Endothelial cell of umbilical vein (primary cell): ENCODE measurements at regions not wholly inside any gene's neighbourhood (a gene's known extent, or its start where the extent isn't known, plus 50 kb on each side); places are given as distances from the start of the nearest gene placed in this dataset.

Source experiments
- CTCF ChIP-seq, 2 donors: IDR thresholded peaks; 1 replicate in 1 of 2; 2 replicates in 1 of 2; pipeline ENCODE4 v1.5.1; 2011; ENCODE audit warnings: low read length in 2 of 2, mild to moderate bottlenecking in 2 of 2, moderate library complexity in 2 of 2, control low read depth in 1 of 2, inconsistent platforms in 1 of 2, low read depth in 1 of 2; ENCODE audit not compliant: insufficient read depth in 1 of 2; ENCODE audit errors: extremely low read depth in 1 of 2
- EZH2 ChIP-seq: IDR thresholded peaks from 2 replicates; pipeline ENCODE4 v1.6.1; 2012; ENCODE audit warnings: borderline replicate concordance, low read depth, mild to moderate bottlenecking, moderate library complexity, low read length, inconsistent platforms; ENCODE audit not compliant: severe bottlenecking
- FOS ChIP-seq: IDR thresholded peaks from 2 replicates; pipeline ENCODE4 v1.6.1; 2011; ENCODE audit warnings: mild to moderate bottlenecking, low read length, moderate library complexity, borderline replicate concordance; ENCODE audit not compliant: insufficient read depth
- JUN ChIP-seq: IDR thresholded peaks from 2 replicates; pipeline ENCODE4 v1.6.1; 2011; ENCODE audit warnings: borderline replicate concordance, low read depth; ENCODE audit not compliant: insufficient read length, insufficient read depth
- MAX ChIP-seq: IDR thresholded peaks from 2 replicates; pipeline ENCODE4 v1.6.1; 2011; ENCODE audit not compliant: insufficient read depth, insufficient read length
- POLR2A ChIP-seq: IDR thresholded peaks from 2 replicates; pipeline ENCODE4 v1.6.1; 2012; ENCODE audit warnings: low read depth, mild to moderate bottlenecking, control low read depth, low read length
- POLR2AphosphoS5 ChIP-seq: IDR thresholded peaks from 2 replicates; pipeline ENCODE4 v1.6.1; 2012; ENCODE audit warnings: low read depth, mild to moderate bottlenecking, control low read depth, low read length, moderate library complexity; ENCODE audit not compliant: insufficient read depth

GRCh38 chr11:32221476-32222032 is 130.7 kb downstream of the RCN1 start:
- TF ChIP-seq CTCF (IDR thresholded peaks at IDR 0.05; ENCODE audit: extremely low read depth in 1 of 2, insufficient read depth in 1 of 2, low read depth in 1 of 2, low read length in 2 of 2) (no peak), MAX (no peak), POLR2A (no peak), FOS (no peak), JUN (no peak), POLR2AphosphoS5 (no peak), EZH2 (no peak)
